Right renal cortex interstitium (tissue), 3 donors: ENCODE measurements at regions not wholly inside any gene's neighbourhood (a gene's known extent, or its start where the extent isn't known, plus 50 kb on each side); places are given as distances from the start of the nearest gene placed in this dataset.
"Not testable (repeated sequence)": the region's sequence is repeated elsewhere in the genome, so short reads cannot be mapped to it uniquely, and the experiment has no call there.

Experiments
- DNase-seq, 3 donors: peaks; one replicate each; pipeline ENCODE4 v3.0.0-alpha.2; 2013; ENCODE audit warnings: low read depth in 3 of 3, low spot score in 2 of 3

DNA sequence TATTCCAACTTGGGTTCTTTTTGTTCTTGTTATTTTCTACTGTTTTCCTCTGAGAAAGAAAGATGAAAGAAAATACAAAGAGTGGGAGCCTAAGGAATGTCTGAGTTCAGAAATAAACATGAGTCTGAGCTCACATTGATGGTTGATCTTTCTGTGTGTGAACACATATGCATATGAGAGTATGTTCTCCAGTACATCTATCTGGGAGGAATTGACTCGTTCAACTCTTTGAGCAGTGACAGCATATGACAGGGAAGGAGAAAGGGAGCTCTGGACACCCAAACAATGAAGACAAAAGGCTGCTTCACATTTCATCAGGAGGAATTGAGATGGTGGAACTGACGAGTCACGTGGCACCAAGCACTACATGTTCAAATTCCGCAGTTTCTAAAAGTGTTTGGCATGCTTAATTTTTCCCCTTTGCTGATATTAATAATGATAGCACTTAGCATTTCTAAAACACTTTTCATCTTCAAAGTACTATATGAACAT, 229.8 kb upstream of the ACVR2A start:
- no peak for DNase-seq

DNA sequence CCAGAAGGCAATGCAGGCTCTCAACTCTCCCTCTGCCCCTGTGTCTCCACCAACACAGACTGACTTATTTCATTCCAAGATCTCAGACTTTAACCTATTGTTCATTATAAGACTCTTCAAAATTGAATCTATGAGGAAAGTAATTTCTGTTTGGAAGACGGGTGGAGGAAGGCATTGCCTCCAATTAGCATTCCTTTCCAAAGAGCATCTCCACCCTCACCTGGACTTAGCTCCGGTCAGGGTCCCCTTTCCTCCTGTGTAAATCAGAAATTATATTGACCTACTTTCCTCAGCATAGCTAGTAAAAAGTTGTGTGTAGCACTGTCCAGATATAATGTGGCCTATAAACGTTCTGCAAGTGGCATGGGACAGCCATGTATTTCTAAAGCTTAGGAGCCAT, 230.4 kb upstream of the ACVR2A start:
- no peak for DNase-seq

DNA sequence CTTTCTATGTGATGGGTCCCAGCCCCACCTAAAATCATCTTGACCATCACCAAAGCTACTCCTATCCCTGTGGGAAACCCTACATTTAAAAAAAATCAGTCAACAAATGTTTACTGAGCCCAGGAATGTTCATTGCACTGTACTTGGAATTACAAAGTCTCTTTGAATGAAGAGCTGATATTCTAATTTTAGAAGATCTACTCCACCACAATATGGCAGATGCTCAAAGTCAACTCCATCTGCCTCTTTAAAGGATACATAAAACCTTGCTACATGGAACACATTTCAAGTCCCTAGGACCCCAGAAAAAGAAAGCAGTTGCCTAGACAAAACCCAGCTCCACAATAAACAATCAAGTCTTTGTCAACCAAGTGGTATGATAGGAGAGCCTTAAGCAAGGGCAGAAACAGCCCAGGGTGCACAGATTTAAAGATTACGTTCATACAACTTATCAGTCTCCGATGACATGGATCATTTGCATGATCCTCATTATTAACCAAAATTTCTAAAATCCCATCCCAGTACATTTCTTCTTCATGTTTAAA, 234.3 kb upstream of the ACVR2A start:
- no peak for DNase-seq

DNA sequence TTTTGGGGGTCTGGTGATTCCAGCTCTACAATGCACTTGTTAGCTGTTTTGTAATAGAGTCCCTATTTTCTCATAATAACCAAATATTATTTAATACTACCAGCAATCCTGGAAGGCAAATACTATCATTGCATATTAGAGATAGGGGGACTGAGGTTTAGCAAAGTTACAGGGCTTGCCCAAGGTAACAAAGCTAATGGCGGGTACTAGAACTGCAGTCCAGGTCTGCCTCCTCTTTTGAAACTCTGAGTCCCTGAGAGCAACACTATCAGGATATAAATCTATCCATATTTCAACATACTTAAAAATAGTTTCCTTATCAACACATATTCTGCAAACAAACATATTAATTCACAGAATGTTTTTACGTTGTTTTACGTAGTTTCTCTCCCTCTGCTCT, 235.5 kb upstream of the ACVR2A start:
- no peak for DNase-seq

DNA sequence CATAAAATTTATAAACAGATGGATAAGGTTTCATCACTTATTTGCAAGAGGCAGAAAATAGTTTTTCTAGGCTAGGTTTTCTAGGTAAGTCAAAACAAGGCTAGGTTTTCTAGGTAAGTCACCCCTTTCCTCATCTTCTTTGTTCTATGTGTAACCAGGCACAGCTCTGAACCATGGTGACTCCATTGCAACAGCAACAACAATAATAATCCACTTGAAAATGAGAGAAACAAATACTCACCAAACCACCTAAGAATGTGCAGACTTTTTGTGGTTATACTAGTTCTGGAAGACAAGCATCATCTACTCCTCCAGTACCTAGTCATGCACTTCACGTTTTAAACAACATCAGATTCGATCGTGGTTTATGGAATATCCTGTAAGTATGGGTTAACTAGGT, 237.4 kb upstream of the ACVR2A start:
- no peak for DNase-seq

DNA sequence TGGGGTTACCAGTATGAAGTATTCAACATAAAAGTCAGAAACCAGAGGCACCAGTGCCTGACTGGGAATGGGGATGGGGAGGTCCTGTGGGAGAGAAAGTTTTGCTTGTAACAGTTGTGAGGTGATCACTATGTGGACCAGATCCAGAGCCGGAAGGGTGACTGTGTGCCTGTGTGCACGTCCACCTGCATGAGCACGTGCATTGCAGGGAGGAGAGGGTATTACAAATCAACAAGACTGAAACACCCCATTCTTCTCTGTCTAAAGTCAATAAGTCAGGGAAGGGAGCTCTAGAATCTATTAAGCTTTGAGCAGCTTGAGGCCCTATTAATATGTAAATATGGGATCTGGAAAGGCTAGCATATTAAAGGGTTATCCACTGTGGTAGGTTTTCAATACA, 241.0 kb upstream of the ACVR2A start:
- DNase-seq: no peak

DNA sequence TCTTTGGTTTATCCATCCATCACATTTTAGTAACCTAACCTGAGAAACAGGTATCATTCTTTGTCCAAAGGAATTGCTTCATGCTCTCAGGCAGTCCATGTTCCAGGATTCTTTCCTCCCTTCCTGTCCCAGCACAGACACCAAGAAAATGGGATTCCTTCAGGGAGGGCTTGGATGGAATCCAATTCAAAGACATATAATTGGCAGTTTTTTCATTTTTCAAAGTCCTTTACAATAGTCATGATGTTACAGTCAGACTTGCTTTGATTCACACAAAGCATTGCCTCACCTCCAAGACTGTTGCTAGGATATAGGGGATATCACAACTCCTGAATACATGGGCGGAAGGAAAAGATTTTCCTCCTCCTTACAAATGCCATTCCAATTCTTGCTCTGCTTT, 241.4 kb upstream of the ACVR2A start:
- DNase-seq: no peak

DNA sequence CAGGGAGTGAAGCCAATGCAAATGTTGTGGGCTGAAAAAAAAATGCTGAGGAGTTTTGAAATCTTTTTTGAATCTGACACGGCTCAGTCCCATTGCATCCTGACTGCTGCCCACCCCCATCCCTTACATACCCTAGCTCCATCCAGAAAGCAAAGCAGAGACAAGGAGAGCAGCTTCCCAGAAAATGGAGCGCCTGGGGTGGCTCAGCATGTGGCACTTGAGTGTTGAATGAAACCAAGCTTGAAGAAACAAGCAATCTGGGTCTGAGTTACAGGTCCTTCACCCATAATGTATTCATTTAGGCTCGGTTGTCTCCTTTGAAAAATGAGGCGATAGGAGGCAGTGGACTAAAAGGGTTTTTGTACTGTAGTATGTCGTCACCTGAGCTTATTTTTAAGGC, 244.2 kb upstream of the ACVR2A start:
- DNase-seq: no peak

DNA sequence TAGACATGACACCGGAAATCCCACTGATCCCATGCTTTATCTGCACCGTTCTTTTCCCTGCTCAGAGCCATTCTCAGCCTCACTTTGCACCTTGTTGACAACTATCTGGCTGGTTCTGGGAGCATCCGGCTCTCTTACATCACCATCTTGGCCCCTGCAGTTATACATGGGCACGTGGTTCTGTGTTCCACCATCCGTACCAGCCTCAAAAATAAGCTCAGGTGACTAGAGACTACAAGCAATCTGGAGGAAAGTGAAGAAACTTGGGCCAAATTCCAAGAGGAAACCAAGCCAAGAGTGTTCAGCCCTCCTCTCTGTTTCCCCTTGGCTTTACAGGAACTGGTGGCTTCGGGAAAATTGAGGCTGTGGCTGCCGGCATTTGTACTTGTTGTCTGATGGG, 244.6 kb upstream of the ACVR2A start:
- no peak for DNase-seq

DNA sequence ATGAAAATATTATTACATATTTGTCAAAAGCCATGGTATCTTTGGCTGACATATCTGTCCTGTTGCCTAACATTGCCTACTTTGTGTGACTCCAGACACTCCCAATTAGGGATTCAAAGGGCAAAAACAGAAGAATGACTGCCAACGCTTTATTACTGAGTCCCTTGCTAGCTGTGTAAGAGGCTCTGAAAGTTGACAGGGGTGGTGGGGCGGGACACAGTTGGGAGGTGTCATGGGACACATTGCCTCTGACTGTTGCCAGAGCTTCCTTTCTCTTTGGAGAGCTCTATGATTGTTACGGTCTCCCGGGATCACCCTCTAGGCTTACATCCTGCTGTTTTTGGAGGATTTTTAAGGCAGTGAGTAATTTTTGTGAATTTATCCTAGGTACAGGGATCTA, 249.6 kb upstream of the ACVR2A start:
- DNase-seq: no peak

DNA sequence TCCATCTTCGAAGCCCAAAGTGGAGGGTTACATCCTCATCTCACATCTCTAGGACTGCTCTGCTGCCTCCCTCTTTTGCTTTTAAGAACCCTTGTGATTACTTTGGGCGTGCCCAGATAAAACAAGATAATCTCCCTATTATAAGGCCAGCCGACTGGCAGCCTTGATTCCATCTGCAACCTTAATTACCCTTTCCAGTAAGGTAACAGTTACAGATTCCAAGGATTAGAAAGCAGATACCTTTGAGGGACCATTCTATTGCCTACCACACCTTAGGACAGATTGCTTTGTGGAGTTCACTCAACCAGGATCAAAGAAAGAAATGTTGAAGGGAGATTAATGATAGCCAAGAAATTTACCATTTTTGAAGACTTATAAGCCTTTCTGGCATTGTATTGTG, 250.8 kb upstream of the ACVR2A start:
- DNase-seq: no peak

DNA sequence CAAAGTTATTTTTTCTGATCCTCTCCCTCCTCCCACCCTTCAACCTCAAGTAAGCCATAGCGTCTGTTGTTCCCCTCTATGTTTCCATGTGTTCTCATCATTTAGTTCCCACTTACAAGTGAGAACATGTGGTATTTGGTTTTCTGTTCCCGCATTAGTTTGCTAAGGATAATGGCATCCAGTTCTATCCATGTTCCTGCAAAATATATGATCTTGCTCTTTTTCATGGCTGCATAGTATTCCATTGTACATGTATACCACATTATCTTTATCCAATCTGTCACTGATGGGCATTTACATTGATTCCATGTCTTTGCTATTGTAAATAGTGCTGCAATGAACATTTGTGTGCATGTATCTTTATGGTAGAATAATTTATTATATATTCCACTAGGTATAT, 252.0 kb upstream of the ACVR2A start:
- not testable (repeated sequence) for DNase-seq

DNA sequence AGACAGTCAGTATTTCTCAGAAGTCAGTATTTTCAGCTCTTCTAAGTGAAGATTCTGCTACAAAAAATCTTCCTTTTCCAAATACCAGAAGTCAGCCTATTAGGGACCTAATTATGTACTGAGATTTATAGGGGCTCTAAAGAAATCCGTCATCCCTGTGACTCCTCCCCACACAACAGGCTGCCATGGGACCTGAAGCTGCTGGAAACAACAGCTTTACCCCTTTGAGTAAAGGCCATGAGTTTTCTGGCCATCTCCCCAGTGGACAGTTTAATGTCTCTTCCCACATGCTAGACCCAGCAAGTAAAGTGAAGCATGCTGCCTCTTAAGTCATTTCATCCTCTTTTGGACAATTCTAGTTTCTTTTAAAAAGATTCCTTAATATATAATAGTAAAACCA, 255.7 kb upstream of the ACVR2A start:
- DNase-seq: peak; percentile 23 to 32 (median 31)

DNA sequence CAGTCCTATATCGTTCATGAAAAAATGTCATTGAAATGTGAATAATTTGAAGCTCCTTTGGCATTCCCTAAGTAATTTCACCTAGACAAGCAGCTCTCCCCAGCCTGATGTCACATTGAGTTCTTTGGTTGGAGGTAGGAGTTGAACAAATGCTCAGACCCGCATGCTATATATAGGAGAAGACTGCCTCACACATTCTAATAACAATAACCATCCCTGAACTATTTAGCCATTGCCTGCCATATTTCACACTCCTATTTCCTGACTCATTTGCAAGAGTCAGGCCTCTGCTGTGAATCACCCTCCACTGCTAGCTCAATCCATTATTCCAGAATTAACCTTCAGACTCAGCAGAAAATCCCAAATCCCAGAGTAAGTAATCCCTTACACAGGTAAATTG, 256.6 kb upstream of the ACVR2A start:
- DNase-seq: no peak

DNA sequence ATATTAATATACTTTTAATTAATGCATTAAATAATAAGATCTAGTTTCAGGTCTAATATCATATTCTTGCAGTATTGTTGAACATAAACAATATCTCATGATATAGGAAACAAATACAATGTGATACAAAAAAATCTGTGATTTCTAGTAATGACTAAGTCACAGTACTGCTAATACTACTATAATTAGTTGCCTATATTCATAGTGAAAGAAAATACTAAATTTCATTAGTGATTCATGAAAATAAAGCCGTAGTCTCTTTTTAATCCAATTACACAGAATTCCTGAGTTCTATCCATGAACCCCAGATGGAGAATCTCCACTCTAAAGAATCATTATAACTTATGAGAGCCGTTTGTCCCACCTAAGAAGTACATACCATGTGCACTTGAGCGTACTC, 266.3 kb upstream of the ACVR2A start:
- no peak for DNase-seq

DNA sequence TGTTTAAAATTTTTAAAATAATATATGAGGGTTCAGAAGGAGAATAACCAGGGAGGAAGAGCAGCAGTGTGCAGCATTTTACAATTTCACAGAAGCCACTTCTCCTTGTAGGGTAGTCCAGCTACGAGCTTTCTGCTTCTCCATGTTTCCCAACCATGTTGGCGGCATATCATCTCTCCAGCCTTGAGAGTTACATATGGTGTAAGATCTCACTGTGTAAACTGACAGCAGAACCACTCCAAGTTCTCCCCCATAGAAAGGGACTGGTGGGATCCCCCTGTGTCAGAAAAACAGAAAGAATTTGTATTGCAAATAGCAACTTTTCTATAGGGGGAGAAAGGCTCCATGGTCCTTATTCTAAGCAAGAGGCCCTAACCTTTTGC, 266.8 kb upstream of the ACVR2A start:
- no peak for DNase-seq

DNA sequence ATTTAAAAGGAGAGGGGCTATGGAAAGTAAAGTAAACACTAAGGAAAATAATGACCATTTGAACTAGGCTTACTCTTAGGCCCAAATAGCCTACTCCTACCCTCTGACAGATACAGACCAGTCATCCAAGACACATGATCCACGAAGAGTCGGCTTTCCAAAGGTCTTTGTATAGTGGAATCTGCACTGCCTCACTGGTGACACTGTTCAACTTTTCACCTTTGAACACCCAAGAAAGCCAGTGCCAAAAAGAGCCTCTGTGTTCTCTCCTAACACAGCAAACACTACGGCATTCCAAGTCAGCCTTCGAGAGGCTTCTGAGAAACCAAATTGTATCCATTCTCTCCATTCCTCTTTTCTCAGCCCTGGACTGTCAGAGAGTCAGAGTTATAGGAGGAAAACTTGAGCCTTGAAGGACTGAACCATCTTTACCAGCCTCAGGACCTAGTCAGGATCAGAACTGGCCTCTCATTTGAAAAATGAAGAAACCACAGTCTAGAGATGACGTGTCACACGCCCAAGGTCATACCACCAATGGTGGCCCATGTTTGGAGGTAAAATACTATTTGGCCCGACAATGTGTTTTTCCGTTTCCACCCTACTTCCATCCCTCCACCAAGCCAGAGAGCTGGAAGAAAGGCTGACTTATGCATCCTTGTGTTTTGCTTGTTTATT, 267.4 kb upstream of the ACVR2A start:
- no peak for DNase-seq

DNA sequence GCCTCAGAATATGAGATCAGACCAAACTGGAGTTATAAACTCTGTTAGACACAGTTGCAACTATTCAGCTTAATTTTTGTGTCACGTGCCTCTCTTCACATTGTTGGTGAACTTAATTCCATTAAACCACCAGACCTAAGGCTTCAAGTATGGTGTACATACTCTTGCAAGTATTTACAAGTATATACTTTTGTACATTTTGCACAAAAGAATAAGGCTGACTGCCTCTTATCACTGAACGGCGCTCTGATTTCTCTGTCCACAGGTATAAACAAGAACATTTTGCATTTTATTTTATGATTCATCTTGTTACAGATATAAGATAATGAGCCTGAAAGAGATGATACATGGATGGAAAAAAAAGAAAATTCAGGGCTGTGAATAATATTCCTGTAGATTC, 269.7 kb upstream of the ACVR2A start:
- DNase-seq: no peak

DNA sequence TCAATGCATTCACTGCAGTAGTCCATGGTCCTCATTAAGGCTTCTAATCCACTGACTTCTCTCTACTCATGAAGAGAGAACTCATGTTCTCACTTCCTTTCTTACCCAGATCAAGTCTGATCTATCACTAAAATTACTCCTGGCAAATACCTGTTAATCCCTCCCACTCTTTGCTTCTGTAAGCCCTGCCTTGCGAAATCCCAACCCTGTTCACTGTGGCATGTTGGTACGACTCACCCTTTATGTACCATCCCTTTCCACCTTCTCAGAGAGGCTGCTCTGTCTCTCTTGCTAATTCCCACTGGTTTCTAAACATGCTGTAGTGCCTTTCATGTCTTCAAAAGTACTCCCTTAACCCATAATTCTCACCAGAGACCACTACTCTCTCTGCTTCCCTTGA, 272.2 kb upstream of the ACVR2A start:
- no peak for DNase-seq

DNA sequence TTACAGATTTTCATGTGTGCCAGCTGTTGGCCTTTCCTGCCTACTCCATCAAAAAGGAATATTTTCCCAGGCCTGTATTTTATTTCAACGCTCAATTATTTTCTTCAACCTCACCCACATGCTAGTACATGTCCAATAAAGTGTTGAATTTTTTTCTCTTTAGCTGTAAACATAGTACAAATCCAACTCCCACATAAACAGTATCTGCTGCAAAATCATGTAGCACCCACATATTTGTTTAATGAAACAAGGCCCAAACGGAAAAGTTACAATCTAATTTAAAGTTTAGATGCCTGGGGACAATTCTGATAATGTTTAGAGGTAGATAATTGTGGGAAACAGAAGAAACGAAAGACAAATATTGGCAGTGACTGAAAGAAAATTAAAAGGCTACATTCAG, 275.4 kb upstream of the ACVR2A start:
- no peak for DNase-seq

DNA sequence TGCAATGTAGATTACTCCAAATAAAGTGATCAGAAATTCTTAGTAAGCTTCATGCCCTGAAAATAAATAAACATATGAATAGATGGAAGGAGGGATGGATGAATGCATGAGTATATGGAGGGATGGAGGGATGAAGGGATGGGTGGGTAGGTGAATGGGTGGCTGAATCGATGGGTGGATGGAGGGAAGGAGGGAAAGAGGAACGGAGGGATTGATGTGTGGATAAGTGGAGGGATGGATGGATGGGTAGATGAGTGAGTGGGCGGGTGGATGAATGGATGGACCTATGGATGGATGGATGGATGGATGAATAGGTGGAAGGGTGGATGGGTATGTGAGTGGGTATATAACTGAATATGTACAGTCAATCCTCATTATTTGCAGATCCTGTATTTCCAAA, 276.7 kb upstream of the ACVR2A start:
- no peak for DNase-seq

DNA sequence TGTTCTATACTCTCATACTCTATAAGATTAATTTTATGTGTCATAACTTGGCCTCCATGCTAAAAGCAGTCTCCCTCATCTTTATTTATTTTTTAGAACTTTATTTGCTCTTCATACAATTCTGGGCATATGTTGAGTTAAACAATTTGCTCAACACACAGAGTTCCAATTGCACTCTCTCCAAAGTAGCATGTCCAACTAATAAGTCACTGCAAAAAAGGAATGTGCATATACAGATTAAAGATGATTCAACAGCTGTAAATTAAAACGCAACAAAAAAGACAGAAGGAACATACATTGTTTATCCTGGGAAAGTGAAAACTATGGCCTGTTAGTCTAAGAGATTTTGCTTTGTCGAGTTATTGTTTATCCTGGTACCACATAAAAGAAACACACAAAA, 277.7 kb upstream of the ACVR2A start:
- no peak for DNase-seq
